Thyroid gland (tissue), 4 donors: ENCODE measurements at regions not wholly inside any gene's neighbourhood (a gene's known extent, or its start where the extent isn't known, plus 50 kb on each side); places are given as distances from the start of the nearest gene placed in this dataset.

Source experiments
- DNase-seq, 2 donors: peaks; one replicate each; pipeline ENCODE4 v3.0.0-alpha.2; 2019
- H3K27ac ChIP-seq, 3 donors: fragments of 200-600 bp; sonication (generic); 1 replicate in 2 of 3; 2 replicates in 1 of 3; pipeline ENCODE4 v1.5.1; 2016 to 2019; ENCODE audit warnings: mild to moderate bottlenecking in 1 of 3, moderate library complexity in 1 of 3
- H3K27me3 ChIP-seq: fragments of 200-600 bp; sonication (generic); one replicate; pipeline ENCODE4 v1.5.1; 2019
- H3K36me3 ChIP-seq, 2 donors: fragments of 200-600 bp; sonication (generic); one replicate each; pipeline ENCODE4 v1.5.1; 2016 to 2019
- H3K4me1 ChIP-seq, 2 donors: fragments of 200-600 bp; sonication (generic); one replicate each; pipeline ENCODE4 v1.5.1; 2017 to 2019
- H3K4me3 ChIP-seq, 3 donors: fragments of 200-600 bp; sonication (generic); replicated peaks in 1 of 3; 1 replicate in 2 of 3; 2 replicates in 1 of 3; pipeline ENCODE4 v1.5.1; 2016; ENCODE audit warnings: mild to moderate bottlenecking in 1 of 3
- H3K9me3 ChIP-seq: fragments of 200-600 bp; sonication (generic); one replicate; pipeline ENCODE4 v1.5.1; 2017
- CTCF ChIP-seq, 6 experiments: fragments of 200-600 bp in 3 of 6; fragments of 450-650 bp in 3 of 6; sonication (generic) in 3 of 6; IDR thresholded peaks; one replicate each; pipeline ENCODE4 v1.5.1; 2016 to 2019; ENCODE audit warnings: antibody characterized with exemption in 6 of 6, mild to moderate bottlenecking in 2 of 6, inconsistent platforms in 1 of 6, moderate library complexity in 1 of 6
- POLR2A ChIP-seq, 2 donors: fragments of 450-650 bp; IDR thresholded peaks; one replicate each; pipeline ENCODE4 v1.6.1; 2017; ENCODE audit warnings: antibody characterized with exemption in 2 of 2, mild to moderate bottlenecking in 2 of 2, moderate library complexity in 1 of 2
- WGBS, 2 donors: methylation state at CpG; one replicate each; pipeline ENCODE4 v1.1.5; 2017; 5-methylcytosine and 5-hydroxymethylcytosine counted together
- intact Hi-C: fragments of 100-400 bp; cut with DNase I; formaldehyde crosslinking; loops from one replicate; pipeline ENCODE4 v1.15.1; 2023

DNA sequence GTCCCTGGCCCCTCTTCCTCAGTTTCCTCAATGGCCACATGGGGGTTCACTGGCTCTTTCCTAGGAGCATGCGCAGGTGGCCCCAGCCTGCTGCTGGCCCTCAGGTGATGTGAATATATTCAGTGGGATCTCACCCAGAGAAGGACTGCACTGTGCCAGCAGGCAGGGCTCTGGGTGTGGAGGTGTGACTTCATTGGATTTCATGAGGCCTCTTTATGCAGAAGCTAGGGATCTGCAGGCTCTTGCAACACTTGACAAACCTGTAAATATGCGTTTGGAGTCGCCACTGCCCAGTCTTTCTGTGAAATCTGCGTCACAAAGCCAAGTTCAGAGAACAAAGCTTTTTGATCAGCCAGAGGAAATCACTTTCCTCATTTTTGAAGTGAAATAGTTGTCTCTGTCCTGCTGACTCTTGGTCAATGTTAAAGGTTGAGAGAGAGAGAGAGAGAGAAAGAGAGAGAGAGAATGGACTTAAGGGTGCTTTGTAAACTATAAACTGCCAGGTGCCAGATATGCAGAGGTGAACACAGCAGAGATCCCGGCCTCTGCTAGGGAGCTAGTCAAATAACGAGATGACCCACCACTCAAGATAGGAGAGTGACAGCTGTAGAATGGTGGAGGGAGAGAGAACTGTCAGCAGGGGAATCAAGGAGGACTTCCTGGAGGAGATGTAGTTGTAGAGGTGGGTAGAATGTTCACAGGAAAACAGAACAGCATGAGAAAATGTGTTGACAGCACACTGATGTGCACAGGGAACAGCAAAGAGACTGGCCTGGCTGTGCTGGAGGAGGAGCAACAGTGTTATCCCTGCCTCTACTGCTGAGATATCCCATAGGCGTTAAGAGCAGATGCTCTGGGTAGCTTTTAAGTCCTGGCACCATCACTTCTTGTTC, 167.0 kb upstream of the ZNF618 start:
- intact Hi-C loops: no loop called here
- TF ChIP-seq POLR2A (IDR thresholded peaks at IDR 0.05) (no peak), CTCF (IDR thresholded peaks at IDR 0.05) (no peak)
- no peaks in the 10 kb centered on the region for H3K36me3 ChIP-seq
- no peaks in the 10 kb centered on the region for H3K9me3 ChIP-seq
- H3K4me3 ChIP-seq: no peak overlapping the region
- H3K4me1 ChIP-seq: peaks cover 20 to 35% of the 10 kb centered on the region in 2 donors
- H3K27ac ChIP-seq: peak overlapping the region in 2 of 3 donors; percentile 2 to 52
- no peaks in the 10 kb centered on the region for H3K27me3 ChIP-seq
- 57 to 67% methylated on average over 7 of the region's 7 CpGs for WGBS, 2 donors
- DNase-seq: peak; percentile 29 to 47

DNA sequence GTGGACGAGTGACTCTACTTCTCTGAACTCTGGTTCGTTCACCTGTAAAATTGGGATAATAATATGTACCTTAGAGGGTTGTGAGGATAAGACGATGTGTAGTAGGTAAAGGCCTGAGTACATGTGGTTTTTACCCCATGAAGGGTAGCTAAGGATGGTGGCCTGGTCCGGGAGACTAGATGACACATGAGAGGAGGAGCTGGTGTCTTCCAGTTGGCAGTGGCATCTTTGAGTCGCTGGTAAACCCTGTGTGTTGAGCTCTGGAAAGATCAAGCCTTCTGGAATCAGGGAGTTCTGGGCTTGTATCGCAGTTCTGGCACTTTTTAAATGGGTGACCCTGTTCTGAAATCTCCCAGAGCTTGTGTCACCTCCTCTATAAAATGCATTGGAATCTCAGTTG, 166.4 kb upstream of the ZNF618 start:
- 91 to 94% methylated on average over 5 to 6 of the region's 6 CpGs for WGBS, 2 donors
- intact Hi-C loops: no loop called here
- no peak for DNase-seq
- Histone ChIP-seq H3K4me1 (peaks cover 20 to 35% of the 10 kb centered on the region in 2 donors), H3K27me3 (no peaks in the 10 kb centered on the region), H3K27ac (no peak overlapping the region), H3K36me3 (no peaks in the 10 kb centered on the region), H3K9me3 (no peaks in the 10 kb centered on the region), H3K4me3 (no peak overlapping the region)
- TF ChIP-seq POLR2A (IDR thresholded peaks at IDR 0.05) (no peak), CTCF (IDR thresholded peaks at IDR 0.05) (no peak)

DNA sequence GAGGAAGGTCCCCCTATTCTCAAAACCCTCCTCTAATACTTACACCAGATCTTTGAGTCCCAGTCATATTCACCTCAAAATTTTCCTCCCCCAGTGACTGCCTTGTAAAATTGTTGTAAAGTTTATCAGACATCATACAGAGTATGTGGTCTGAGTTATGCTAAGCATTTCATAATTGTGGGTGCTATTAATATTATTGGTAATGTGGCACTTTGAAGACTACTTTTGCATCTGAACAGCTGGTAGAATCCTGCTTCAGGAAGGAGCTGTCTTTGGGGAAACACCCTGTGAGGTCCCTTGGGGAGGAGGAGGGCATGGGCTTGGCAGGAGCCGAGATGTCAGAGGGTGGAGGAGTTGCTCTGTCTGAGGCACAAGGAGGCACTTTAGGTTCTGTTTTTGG, 164.9 kb upstream of the ZNF618 start:
- Histone ChIP-seq H3K36me3 (no peaks in the 10 kb centered on the region), H3K4me1 (peaks cover 15 to 23% of the 10 kb centered on the region in 2 donors), H3K27me3 (no peaks in the 10 kb centered on the region), H3K27ac (no peak overlapping the region), H3K4me3 (no peak overlapping the region), H3K9me3 (no peaks in the 10 kb centered on the region)
- WGBS, 2 donors: 38 to 65% methylated on average over 1 of the region's 1 CpG
- TF ChIP-seq CTCF (IDR thresholded peaks at IDR 0.05): no peak
- no peak for TF ChIP-seq POLR2A (IDR thresholded peaks at IDR 0.05)
- intact Hi-C loops: no loop called here
- no peak for DNase-seq

DNA sequence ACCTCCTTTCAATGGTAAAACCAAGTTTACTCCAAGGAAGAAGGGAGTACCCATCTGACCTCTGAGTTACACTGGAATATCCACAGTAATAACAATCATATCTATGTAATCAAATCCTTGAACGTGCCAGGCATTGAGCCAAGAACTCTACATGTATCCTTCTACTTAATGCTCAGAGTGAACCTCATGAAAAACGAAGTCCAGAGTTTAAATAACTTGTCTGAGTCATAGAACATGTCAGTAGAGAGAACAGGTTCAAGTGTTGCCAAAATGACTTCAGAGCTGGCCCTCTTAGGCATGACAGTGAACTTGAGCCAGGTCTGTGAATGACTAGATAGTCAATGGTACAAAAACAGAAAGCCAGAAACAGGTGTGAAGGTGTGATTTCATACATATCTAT, 164.1 kb upstream of the ZNF618 start:
- 16% methylated on average over 2 of the region's 2 CpGs for WGBS, 2 donors
- intact Hi-C loops: no loop called here
- H3K4me3 ChIP-seq: no peak overlapping the region

More for the DNA sequence above, 164.1 kb upstream of the ZNF618 start:
- no peaks in the 10 kb centered on the region for H3K36me3 ChIP-seq
- TF ChIP-seq POLR2A (IDR thresholded peaks at IDR 0.05): no peak
- no peak for TF ChIP-seq CTCF (IDR thresholded peaks at IDR 0.05)
- DNase-seq: peak in 1 of 2 donors; percentile 10
- peaks cover 11 to 18% of the 10 kb centered on the region in 2 donors for H3K4me1 ChIP-seq
- H3K9me3 ChIP-seq: no peaks in the 10 kb centered on the region
- no peaks in the 10 kb centered on the region for H3K27me3 ChIP-seq
- H3K27ac ChIP-seq: no peak overlapping the region
